Caco-2 (cell line): ENCODE measurements at regions not wholly inside any gene's neighbourhood (a gene's known extent, or its start where the extent isn't known, plus 50 kb on each side); places are given as distances from the start of the nearest gene placed in this dataset.

Experiments used
- BruUV-seq: library from RNA; stranded (reverse); fragments of 400-500 nt; replicated peaks from 2 replicates; lab custom pipeline; 2021; lab: Mats Ljungman, UMichigan
- CTCF ChIA-PET: fragments of 300-600 bp; sonication (Branson Sonifier 250); formaldehyde crosslinking; loops from one replicate; lab custom pipeline; 2022; ENCODE audit warnings: antibody characterized with exemption; lab: Charles Lee
- POLR2A ChIA-PET: fragments of 300-600 bp; sonication (Branson Sonifier 250); formaldehyde crosslinking; loops from one replicate; lab custom pipeline; 2022; ENCODE audit warnings: antibody characterized with exemption; lab: Charles Lee
- DNase-seq, 2 experiments: peaks; one replicate each; pipeline versions ENCODE4 v3.0.0 to v3.0.0-alpha.2; 2020 to 2022
- H3K27me3 ChIP-seq: replicated peaks from 2 replicates; pipeline ENCODE4 v1.6.0; 2011; ENCODE audit warnings: low read length; ENCODE audit not compliant: control insufficient read depth, insufficient read depth
- H3K36me3 ChIP-seq: 2 replicates; pipeline ENCODE4 v1.5.1; 2011; ENCODE audit warnings: low read length; ENCODE audit not compliant: control insufficient read depth, insufficient read depth
- H3K4me1 ChIP-seq: fragments of 250-450 bp; sonication (Bioruptor Pico); 2 replicates; pipeline ENCODE4 v1.5.1; 2020; ENCODE audit warnings: mild to moderate bottlenecking
- H3K4me3 ChIP-seq: 2 replicates; pipeline ENCODE4 v1.5.1; 2011; ENCODE audit warnings: low read depth, mild to moderate bottlenecking, control low read depth, low read length
- H3K9me3 ChIP-seq: fragments of 250-450 bp; sonication (Bioruptor Pico); 2 replicates; pipeline ENCODE4 v1.5.1; 2020; ENCODE audit warnings: mild to moderate bottlenecking, moderate library complexity
- H3K27ac Mint-ChIP-seq: one replicate; pipeline ENCODE4 v1.8.0; 2022; ENCODE audit warnings: mixed read lengths; ENCODE audit not compliant: unreplicated experiment
- H3K27me3 Mint-ChIP-seq: one replicate; pipeline ENCODE4 v1.8.0; 2022; ENCODE audit warnings: mixed read lengths; ENCODE audit not compliant: insufficient read depth, unreplicated experiment
- H3K36me3 Mint-ChIP-seq: one replicate; pipeline ENCODE4 v1.8.0; 2022; ENCODE audit warnings: mild to moderate bottlenecking, mixed read lengths; ENCODE audit not compliant: insufficient read depth, unreplicated experiment
- H3K4me1 Mint-ChIP-seq: one replicate; pipeline ENCODE4 v1.8.0; 2022; ENCODE audit warnings: low read depth, mixed read lengths; ENCODE audit not compliant: unreplicated experiment
- H3K4me3 Mint-ChIP-seq: one replicate; pipeline ENCODE4 v1.8.0; 2022; ENCODE audit warnings: mild to moderate bottlenecking, moderate library complexity, mixed read lengths; ENCODE audit not compliant: unreplicated experiment
- H3K9me3 Mint-ChIP-seq: one replicate; pipeline ENCODE4 v1.8.0; 2022; ENCODE audit warnings: mixed read lengths; ENCODE audit not compliant: unreplicated experiment
- CTCF ChIP-seq, 2 experiments: fragments of 200-600 bp in 1 of 2; IDR thresholded peaks; 1 replicate in 1 of 2; 2 replicates in 1 of 2; pipeline versions ENCODE4 v1.5.1 to v1.8.0; 2011 to 2022; ENCODE audit warnings: antibody characterized with exemption in 1 of 2, control low read depth in 1 of 2, inconsistent platforms in 1 of 2, low read depth in 1 of 2, low read length in 1 of 2, mild to moderate bottlenecking in 1 of 2, moderate library complexity in 1 of 2; ENCODE audit not compliant: insufficient read depth in 1 of 2, severe bottlenecking in 1 of 2, unreplicated experiment in 1 of 2
- intact Hi-C: fragments of 100-400 bp; cut with micrococcal nuclease; formaldehyde crosslinking; loops from one replicate; pipeline ENCODE4 v1.10.0; 2022; ENCODE audit not compliant: unreplicated experiment

GRCh38 chr17:34874478-34874877 is 86.8 kb downstream of the CCT6B start:
- Mint-ChIP-seq H3K4me3 (no peak overlapping the region), H3K9me3 (peaks cover 2% of the 10 kb centered on the region), H3K4me1 (no peaks in the 10 kb centered on the region), H3K27me3 (peaks cover 18% of the 10 kb centered on the region), H3K36me3 (no peaks in the 10 kb centered on the region), H3K27ac (no peak overlapping the region)
- peaks cover 3% of the 10 kb centered on the region for H3K9me3 ChIP-seq
- POLR2A ChIA-PET, result no interaction called here
- intact Hi-C loops, result no loop called here
- H3K4me3 ChIP-seq, result no peak overlapping the region
- CTCF ChIA-PET, result no interaction called here
- no peaks in the 10 kb centered on the region for H3K4me1 ChIP-seq
- no peaks in the 10 kb centered on the region for H3K27me3 ChIP-seq
- no peaks in the 10 kb centered on the region for H3K36me3 ChIP-seq
- TF ChIP-seq CTCF (IDR thresholded peaks at IDR 0.05; ENCODE audit: insufficient read depth in 1 of 2, low read depth in 1 of 2, low read length in 1 of 2, severe bottlenecking in 1 of 2, unreplicated experiment in 1 of 2), result no peak
- no peak for DNase-seq
- no TSS peak for BruUV-seq

- CTCF ChIA-PET, result no interaction called here
- peaks cover 20% of the 10 kb centered on the region for H3K27me3 Mint-ChIP-seq
- H3K36me3 ChIP-seq, result no peaks in the 10 kb centered on the region
Observed at GRCh38 chr17:34872640-34873039, 88.6 kb downstream of the CCT6B start.

GRCh38 chr17:34869641-34870040 is 91.6 kb downstream of the CCT6B start:
- ChIA-PET CTCF (no interaction called here), POLR2A (no interaction called here)
- Histone ChIP-seq H3K4me3 (no peak overlapping the region), H3K27me3 (no peaks in the 10 kb centered on the region), H3K36me3 (no peaks in the 10 kb centered on the region), H3K9me3 (peaks cover 3% of the 10 kb centered on the region), H3K4me1 (no peaks in the 10 kb centered on the region)
- H3K27ac Mint-ChIP-seq, result no peak overlapping the region
- peaks cover 9% of the 10 kb centered on the region for H3K27me3 Mint-ChIP-seq
- H3K4me3 Mint-ChIP-seq, result no peak overlapping the region
- DNase-seq, result no peak
- no peaks in the 10 kb centered on the region for H3K36me3 Mint-ChIP-seq
- no peak for TF ChIP-seq CTCF (IDR thresholded peaks at IDR 0.05; ENCODE audit: insufficient read depth in 1 of 2, low read depth in 1 of 2, low read length in 1 of 2, severe bottlenecking in 1 of 2, unreplicated experiment in 1 of 2)
- intact Hi-C loops, result no loop called here
- no peaks in the 10 kb centered on the region for H3K9me3 Mint-ChIP-seq
- no TSS peak for BruUV-seq
- no peaks in the 10 kb centered on the region for H3K4me1 Mint-ChIP-seq

More at GRCh38 chr17:34872640-34873039, 88.6 kb downstream of the CCT6B start:
- no peak for DNase-seq
- no peak overlapping the region for H3K4me3 ChIP-seq
- Mint-ChIP-seq H3K36me3 (no peaks in the 10 kb centered on the region), H3K4me1 (no peaks in the 10 kb centered on the region), H3K9me3 (no peaks in the 10 kb centered on the region), H3K27ac (no peak overlapping the region), H3K4me3 (no peak overlapping the region)
- H3K27me3 ChIP-seq, result no peaks in the 10 kb centered on the region
- intact Hi-C loops, result no loop called here
- H3K9me3 ChIP-seq, result peaks cover 3% of the 10 kb centered on the region
- POLR2A ChIA-PET, result no interaction called here
- TF ChIP-seq CTCF (IDR thresholded peaks at IDR 0.05; ENCODE audit: insufficient read depth in 1 of 2, low read depth in 1 of 2, low read length in 1 of 2, severe bottlenecking in 1 of 2, unreplicated experiment in 1 of 2), result no peak
- H3K4me1 ChIP-seq, result no peaks in the 10 kb centered on the region
- no TSS peak for BruUV-seq
